NT2/D1 (cell line): ENCODE measurements at regions not wholly inside any gene's neighbourhood (a gene's known extent, or its start where the extent isn't known, plus 50 kb on each side); places are given as distances from the start of the nearest gene placed in this dataset.

Experiments
- DNase-seq: peaks from one replicate; pipeline ENCODE4 v3.0.0-alpha.2; 2011; ENCODE audit warnings: low read depth, low spot score
- H3K27me3 ChIP-seq: 2 replicates; pipeline ENCODE4 v1.6.0; 2011; ENCODE audit warnings: mild to moderate bottlenecking; ENCODE audit not compliant: insufficient read length, insufficient read depth
- H3K36me3 ChIP-seq: 2 replicates; pipeline ENCODE4 v1.6.1; 2011; ENCODE audit warnings: mild to moderate bottlenecking, low read length, mixed read lengths; ENCODE audit not compliant: insufficient read depth, insufficient read length
- H3K4me1 ChIP-seq: 2 replicates; pipeline ENCODE4 v1.5.1; 2011; ENCODE audit not compliant: insufficient read depth, insufficient read length
- H3K4me3 ChIP-seq: 2 replicates; pipeline ENCODE4 v1.5.1; 2011; ENCODE audit warnings: low read depth; ENCODE audit not compliant: insufficient read length
- H3K9ac ChIP-seq: 2 replicates; pipeline ENCODE4 v1.6.0; 2011; ENCODE audit warnings: low read depth; ENCODE audit not compliant: insufficient read length
- H3K9me3 ChIP-seq: 2 replicates; pipeline ENCODE4 v1.5.1; 2011; ENCODE audit warnings: mild to moderate bottlenecking, low read length; ENCODE audit not compliant: insufficient read depth
- SUZ12 ChIP-seq: IDR thresholded peaks from 2 replicates; pipeline ENCODE4 v1.6.1; 2011; ENCODE audit not compliant: insufficient read length, insufficient read depth; ENCODE audit errors: extremely low read depth
- YY1 ChIP-seq: IDR thresholded peaks from 2 replicates; pipeline ENCODE4 v1.6.1; 2011; ENCODE audit not compliant: insufficient read length, insufficient read depth
- ZNF274 ChIP-seq: IDR thresholded peaks from 2 replicates; pipeline ENCODE4 v1.6.1; 2011; ENCODE audit warnings: mild to moderate bottlenecking, low read depth, low read length

DNA sequence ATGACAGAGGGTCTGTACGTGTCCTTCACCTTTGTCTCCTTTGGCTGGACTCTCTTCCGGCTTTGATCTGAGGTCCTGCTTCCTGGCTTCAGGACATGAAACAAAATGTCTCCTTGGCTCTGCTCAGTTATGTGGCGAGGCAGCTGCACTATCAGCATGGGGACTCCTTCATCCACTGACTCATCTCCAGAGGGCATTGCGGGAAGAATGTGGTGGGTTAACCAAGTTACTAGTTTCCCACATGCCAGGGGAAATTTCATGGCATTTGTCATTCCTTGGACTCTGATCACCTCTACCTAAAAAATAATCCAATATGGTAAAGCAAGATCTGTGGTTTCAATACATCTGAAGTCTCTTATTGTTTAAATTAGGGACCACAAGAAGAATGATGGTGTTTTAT is 259.7 kb downstream of the MED10 start:
- DNase-seq = no peak
- TF ChIP-seq SUZ12 (no peak), YY1 (no peak), ZNF274 (no peak)
- Histone ChIP-seq H3K36me3 (no peaks in the 10 kb centered on the region), H3K4me3 (no peak overlapping the region), H3K27me3 (no peaks in the 10 kb centered on the region), H3K9ac (no peak overlapping the region), H3K9me3 (peaks cover 6% of the 10 kb centered on the region; the same call in 1 of the 2 replicates), H3K4me1 (no peaks in the 10 kb centered on the region)

DNA sequence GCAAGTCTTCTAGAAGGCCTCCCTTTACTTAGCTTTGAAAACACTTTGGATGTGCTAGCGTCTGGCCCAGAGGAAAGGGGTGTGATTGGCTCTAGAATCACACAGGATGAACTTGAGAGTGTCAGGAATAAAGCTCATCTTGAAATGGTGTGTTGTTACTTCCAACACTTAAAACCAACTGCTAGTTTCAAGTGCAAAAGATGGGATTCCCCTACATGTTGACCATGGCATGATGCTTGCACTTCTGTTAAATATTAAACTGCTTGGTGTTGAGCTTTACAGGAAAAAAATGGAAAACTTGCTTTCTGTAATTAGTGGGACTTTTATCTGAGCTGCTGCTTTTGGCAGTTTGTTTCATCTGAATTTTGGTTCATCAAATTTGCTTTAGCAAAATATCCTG is 261.1 kb downstream of the MED10 start:
- no peak overlapping the region for H3K4me3 ChIP-seq
- no peak for TF ChIP-seq SUZ12
- no peak for TF ChIP-seq ZNF274
- no peak for TF ChIP-seq YY1
- no peak overlapping the region for H3K9ac ChIP-seq
- no peaks in the 10 kb centered on the region for H3K4me1 ChIP-seq
- no peaks in the 10 kb centered on the region for H3K36me3 ChIP-seq
- no peak for DNase-seq
- no peaks in the 10 kb centered on the region for H3K9me3 ChIP-seq
- no peaks in the 10 kb centered on the region for H3K27me3 ChIP-seq

DNA sequence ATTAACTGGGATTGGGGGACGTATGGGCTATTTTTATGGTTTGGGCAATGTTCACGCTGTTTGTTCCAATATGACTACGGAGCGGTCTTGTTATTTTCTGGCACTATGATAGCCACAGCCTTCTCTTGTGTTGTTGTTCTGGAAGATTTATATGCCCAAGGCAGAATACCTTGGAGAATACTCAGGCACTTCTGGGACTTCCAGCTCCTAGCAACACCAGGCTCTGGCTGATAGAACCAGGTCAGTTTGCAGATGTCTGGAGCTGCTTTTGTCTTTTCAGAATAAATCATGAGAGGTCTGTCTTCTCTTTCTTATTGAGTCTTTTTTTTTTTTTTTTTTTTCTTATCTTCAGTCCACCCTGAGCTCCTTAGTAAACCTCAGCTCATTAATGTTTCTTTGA is 262.5 kb downstream of the MED10 start:
- TF ChIP-seq YY1 (no peak), SUZ12 (no peak), ZNF274 (no peak)
- H3K9me3 ChIP-seq = no peaks in the 10 kb centered on the region
- H3K27me3 ChIP-seq = no peaks in the 10 kb centered on the region
- no peak overlapping the region for H3K9ac ChIP-seq
- H3K36me3 ChIP-seq = no peaks in the 10 kb centered on the region
- DNase-seq = no peak
- no peaks in the 10 kb centered on the region for H3K4me1 ChIP-seq
- H3K4me3 ChIP-seq = no peak overlapping the region

DNA sequence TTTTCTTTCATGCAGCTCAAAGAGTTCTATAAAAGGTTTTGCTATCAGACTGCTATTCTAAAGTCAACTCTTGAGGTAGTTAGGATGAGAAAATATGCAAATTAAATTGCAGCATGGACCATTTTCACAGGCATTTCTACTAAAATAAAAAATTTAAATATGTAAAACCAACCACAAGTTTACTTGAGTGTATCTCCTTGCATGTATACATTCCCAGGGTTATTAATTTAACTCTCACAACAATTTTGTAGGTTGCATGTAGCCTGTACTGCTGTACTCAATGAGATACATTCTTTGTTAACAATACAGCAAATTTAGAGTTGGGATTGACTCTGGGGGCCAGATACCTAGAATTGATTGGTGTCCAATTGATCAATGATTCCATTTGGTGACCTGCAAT is 265.8 kb downstream of the MED10 start:
- no peak for TF ChIP-seq ZNF274
- TF ChIP-seq SUZ12 = no peak
- no peak for TF ChIP-seq YY1
- no peak overlapping the region for H3K4me3 ChIP-seq
- H3K36me3 ChIP-seq = no peaks in the 10 kb centered on the region
- no peaks in the 10 kb centered on the region for H3K9me3 ChIP-seq
- DNase-seq = no peak
- H3K4me1 ChIP-seq = peaks cover 3% of the 10 kb centered on the region
- no peak overlapping the region for H3K9ac ChIP-seq
- no peaks in the 10 kb centered on the region for H3K27me3 ChIP-seq

DNA sequence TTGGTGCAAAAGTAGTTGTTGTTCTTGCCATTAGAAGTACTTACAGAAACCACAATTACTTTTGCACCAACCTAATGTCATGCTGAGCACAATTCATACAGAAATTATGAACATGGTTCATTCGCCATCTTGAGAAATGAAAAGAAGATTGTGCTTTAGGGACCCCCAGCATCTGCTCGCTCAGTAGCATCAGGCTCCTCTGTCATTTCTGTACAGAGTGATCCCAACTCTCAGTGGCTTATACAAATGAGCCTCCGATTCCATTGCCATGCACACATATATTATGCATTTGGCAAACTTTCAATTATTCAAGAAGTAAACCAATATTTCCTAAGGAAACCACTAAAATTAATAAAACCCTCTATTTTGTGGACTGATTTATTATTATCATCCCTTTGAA is 266.2 kb downstream of the MED10 start:
- Histone ChIP-seq H3K4me1 (peaks cover 3% of the 10 kb centered on the region), H3K36me3 (no peaks in the 10 kb centered on the region), H3K4me3 (no peak overlapping the region), H3K9me3 (no peaks in the 10 kb centered on the region), H3K9ac (no peak overlapping the region), H3K27me3 (no peaks in the 10 kb centered on the region)
- TF ChIP-seq YY1 = no peak
- TF ChIP-seq SUZ12 = no peak
- no peak for TF ChIP-seq ZNF274
- no peak for DNase-seq

DNA sequence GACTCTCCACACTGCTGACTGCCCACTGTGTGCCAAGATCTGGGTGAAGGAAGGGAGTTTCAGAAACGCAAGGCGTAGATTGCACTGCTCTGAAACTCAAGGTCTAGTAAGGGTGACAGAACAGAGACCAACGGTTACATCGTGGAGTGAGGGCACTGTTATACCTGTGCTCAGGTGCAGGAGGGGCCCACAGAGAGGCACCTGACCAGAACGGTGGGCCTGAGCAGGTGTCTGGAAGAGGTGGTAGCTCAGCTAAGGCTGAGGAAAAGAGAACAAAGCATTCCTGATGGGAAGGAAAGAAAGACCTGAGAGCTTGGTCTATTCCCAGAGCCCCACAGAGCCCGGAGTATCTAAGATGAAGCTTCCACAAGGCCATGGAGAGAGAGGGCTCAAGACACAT is 267.2 kb downstream of the MED10 start:
- Histone ChIP-seq H3K4me1 (peaks cover 5% of the 10 kb centered on the region), H3K4me3 (no peak overlapping the region), H3K9ac (no peak overlapping the region), H3K36me3 (no peaks in the 10 kb centered on the region), H3K9me3 (no peaks in the 10 kb centered on the region), H3K27me3 (no peaks in the 10 kb centered on the region)
- no peak for DNase-seq
- TF ChIP-seq SUZ12 (no peak), ZNF274 (no peak), YY1 (no peak)

DNA sequence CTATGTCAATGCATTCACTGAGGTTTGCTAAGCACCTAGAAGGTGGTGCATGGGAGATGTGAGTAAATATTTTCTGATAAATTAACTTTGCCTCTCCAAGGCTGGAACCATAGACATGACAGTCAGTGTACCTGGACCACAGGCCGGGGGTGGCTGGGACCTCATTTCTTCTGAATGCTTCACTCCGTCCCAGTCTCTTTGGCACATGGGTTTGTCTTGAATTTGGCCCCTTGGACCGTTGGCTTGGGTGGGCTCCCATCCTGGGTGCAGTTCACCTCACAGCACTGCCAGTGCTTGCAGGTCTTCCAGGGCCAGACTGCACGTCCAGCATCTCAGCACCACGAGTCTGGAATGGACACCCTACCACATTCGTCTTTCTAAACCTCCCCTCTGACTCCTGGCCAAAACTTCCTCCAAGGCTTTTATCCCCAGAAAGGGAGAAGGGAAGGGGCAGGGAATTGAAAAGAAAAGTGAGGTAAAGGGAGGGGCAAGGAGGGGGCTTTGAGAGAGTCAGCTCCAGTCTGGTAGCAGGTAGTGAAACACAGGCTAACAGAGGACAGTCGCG is 267.8 kb downstream of the MED10 start:
- no peak overlapping the region for H3K9ac ChIP-seq
- DNase-seq = no peak
- H3K4me3 ChIP-seq = no peak overlapping the region
- peaks cover 5% of the 10 kb centered on the region for H3K4me1 ChIP-seq
- TF ChIP-seq SUZ12 (no peak), ZNF274 (no peak), YY1 (no peak)
- no peaks in the 10 kb centered on the region for H3K36me3 ChIP-seq
- H3K9me3 ChIP-seq = no peaks in the 10 kb centered on the region
- H3K27me3 ChIP-seq = no peaks in the 10 kb centered on the region
